HL-60 (cell line): ENCODE measurements at regions not wholly inside any gene's neighbourhood (a gene's known extent, or its start where the extent isn't known, plus 50 kb on each side); places are given as distances from the start of the nearest gene placed in this dataset.

Experiments
- DNase-seq, 2 experiments: peaks; one replicate each; pipeline ENCODE4 v3.0.0-alpha.2; 2010 to 2020; ENCODE audit warnings: low read depth in 1 of 2, low spot score in 1 of 2
- H3K27ac ChIP-seq: fragments of 250-450 bp; sonication (Bioruptor Pico); replicated peaks from 2 replicates; pipeline ENCODE4 v1.5.1; 2020; ENCODE audit warnings: mild to moderate bottlenecking, moderate library complexity
- H3K27me3 ChIP-seq: fragments of 250-450 bp; sonication (Bioruptor Pico); 2 replicates; pipeline ENCODE4 v1.5.1; 2021; ENCODE audit warnings: mild to moderate bottlenecking, moderate library complexity; ENCODE audit not compliant: insufficient read depth, poor library complexity, severe bottlenecking
- H3K4me3 ChIP-seq: replicated peaks from 2 replicates; pipeline ENCODE4 v1.5.1; 2011; ENCODE audit warnings: mild to moderate bottlenecking, control low read depth, low read length; ENCODE audit not compliant: insufficient read depth
- GABPA ChIP-seq: IDR thresholded peaks from 2 replicates; pipeline ENCODE4 v1.6.1; 2012; ENCODE audit warnings: low read depth
- POLR2AphosphoS5 ChIP-seq: IDR thresholded peaks from 2 replicates; pipeline ENCODE4 v1.6.1; 2012; ENCODE audit warnings: low read depth
- SPI1 ChIP-seq: IDR thresholded peaks from 2 replicates; pipeline ENCODE4 v1.6.1; 2012; ENCODE audit warnings: low read depth, mild to moderate bottlenecking, borderline replicate concordance
- TF ChIP-seq, protein P1 (sequence below): IDR thresholded peaks from 2 replicates; pipeline ENCODE4 v1.6.1; 2012; ENCODE audit warnings: low read depth; ENCODE audit not compliant: insufficient replicate concordance
- TF ChIP-seq, protein P2 (sequence below): IDR thresholded peaks from one replicate; pipeline ENCODE4 v1.5.1; 2011; ENCODE audit warnings: low read length, control low read depth, inconsistent platforms; ENCODE audit not compliant: insufficient read depth

DNA sequence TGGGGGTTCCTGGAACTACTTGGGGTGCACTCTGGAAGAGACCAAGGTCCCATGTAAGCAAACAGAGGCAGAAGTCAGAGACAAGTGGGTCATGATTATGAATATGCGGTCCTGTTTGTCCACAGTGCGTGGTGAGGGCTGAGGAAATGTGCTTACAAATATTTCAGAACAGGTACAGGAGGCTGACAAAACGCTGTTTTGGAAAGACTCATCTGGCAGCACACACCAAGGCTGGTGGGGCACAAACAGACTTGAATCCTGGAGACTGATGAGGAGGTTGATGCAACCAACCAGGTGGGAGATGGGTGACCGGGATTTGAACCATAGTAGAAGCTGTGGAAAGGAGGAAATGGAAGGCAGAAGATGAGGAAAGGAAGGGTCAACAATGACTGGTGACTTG lies 83.8 kb downstream of the ADRB2 start:
- no peak for DNase-seq
- TF ChIP-seq POLR2AphosphoS5 (no peak), SPI1 (no peak), GABPA (no peak)
- TF ChIP-seq, protein P1, sequence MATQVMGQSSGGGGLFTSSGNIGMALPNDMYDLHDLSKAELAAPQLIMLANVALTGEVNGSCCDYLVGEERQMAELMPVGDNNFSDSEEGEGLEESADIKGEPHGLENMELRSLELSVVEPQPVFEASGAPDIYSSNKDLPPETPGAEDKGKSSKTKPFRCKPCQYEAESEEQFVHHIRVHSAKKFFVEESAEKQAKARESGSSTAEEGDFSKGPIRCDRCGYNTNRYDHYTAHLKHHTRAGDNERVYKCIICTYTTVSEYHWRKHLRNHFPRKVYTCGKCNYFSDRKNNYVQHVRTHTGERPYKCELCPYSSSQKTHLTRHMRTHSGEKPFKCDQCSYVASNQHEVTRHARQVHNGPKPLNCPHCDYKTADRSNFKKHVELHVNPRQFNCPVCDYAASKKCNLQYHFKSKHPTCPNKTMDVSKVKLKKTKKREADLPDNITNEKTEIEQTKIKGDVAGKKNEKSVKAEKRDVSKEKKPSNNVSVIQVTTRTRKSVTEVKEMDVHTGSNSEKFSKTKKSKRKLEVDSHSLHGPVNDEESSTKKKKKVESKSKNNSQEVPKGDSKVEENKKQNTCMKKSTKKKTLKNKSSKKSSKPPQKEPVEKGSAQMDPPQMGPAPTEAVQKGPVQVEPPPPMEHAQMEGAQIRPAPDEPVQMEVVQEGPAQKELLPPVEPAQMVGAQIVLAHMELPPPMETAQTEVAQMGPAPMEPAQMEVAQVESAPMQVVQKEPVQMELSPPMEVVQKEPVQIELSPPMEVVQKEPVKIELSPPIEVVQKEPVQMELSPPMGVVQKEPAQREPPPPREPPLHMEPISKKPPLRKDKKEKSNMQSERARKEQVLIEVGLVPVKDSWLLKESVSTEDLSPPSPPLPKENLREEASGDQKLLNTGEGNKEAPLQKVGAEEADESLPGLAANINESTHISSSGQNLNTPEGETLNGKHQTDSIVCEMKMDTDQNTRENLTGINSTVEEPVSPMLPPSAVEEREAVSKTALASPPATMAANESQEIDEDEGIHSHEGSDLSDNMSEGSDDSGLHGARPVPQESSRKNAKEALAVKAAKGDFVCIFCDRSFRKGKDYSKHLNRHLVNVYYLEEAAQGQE: no peak
- TF ChIP-seq, protein P2, sequence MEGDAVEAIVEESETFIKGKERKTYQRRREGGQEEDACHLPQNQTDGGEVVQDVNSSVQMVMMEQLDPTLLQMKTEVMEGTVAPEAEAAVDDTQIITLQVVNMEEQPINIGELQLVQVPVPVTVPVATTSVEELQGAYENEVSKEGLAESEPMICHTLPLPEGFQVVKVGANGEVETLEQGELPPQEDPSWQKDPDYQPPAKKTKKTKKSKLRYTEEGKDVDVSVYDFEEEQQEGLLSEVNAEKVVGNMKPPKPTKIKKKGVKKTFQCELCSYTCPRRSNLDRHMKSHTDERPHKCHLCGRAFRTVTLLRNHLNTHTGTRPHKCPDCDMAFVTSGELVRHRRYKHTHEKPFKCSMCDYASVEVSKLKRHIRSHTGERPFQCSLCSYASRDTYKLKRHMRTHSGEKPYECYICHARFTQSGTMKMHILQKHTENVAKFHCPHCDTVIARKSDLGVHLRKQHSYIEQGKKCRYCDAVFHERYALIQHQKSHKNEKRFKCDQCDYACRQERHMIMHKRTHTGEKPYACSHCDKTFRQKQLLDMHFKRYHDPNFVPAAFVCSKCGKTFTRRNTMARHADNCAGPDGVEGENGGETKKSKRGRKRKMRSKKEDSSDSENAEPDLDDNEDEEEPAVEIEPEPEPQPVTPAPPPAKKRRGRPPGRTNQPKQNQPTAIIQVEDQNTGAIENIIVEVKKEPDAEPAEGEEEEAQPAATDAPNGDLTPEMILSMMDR: no peak
- no peaks in the 10 kb centered on the region for H3K27me3 ChIP-seq
- H3K4me3 ChIP-seq: no peak overlapping the region
- H3K27ac ChIP-seq: no peak overlapping the region

DNA sequence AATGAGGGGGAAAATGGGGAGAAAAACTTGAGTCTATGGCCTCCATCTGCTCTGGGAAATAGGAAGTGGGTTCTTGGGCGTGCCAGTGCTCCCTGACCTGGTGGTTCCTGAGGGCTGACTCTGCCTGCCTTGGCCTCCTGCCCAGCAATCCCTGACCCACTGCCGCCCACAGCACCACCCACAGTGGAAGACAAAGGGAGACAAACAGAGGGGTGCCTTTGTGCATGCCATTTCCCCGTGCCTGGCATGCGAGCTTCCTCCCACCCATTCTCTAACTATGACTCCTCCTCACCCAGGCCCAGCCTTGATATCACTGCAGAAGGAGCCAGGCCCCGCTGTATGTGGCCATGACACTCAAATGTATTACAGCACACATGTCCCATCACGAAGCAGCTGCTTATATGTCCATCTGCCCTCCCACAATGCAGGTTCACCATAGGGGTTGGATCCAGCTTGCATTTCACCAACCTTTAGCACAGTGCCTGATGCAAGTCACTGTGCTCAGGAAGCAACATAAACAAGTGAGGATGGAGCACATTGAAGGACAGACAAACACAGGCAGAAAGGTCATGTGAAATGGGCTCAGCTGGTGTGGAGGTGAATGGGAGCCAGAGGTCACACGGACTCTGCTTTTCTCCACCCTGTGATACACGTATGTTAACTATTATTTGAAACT lies 84.4 kb downstream of the ADRB2 start:
- Histone ChIP-seq H3K27me3 (no peaks in the 10 kb centered on the region), H3K4me3 (no peak overlapping the region), H3K27ac (no peak overlapping the region)
- TF ChIP-seq GABPA (no peak), SPI1 (peak; percentile 60; the same call in 1 of the 2 replicates), POLR2AphosphoS5 (no peak)
- TF ChIP-seq, protein P1: no peak
- TF ChIP-seq, protein P2: no peak
- DNase-seq: peak in 1 of 2 experiments; percentile 36

DNA sequence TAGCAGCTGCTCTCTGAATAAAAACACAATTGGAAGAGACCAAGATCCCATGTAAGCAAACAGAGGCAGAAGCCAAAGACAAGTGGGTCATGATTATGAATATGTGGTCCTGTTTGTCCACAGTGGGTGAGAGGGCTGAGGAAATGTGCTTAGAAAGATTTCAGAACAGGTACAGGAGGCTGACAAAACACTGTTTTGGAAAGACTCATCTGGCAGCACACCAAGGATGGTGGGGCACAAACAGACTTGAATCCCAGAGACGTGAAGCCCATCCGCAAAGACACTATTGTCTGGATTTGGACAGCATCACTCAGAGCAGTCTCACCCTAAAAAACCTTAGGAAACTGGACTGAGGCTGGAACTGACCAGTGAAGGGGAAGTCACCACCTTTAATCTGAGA lies 85.0 kb downstream of the ADRB2 start:
- no peak overlapping the region for H3K27ac ChIP-seq
- TF ChIP-seq POLR2AphosphoS5 (no peak), SPI1 (no peak), GABPA (no peak)
- TF ChIP-seq, protein P1: no peak
- TF ChIP-seq, protein P2: no peak
- no peaks in the 10 kb centered on the region for H3K27me3 ChIP-seq
- no peak for DNase-seq
- no peak overlapping the region for H3K4me3 ChIP-seq
